Peyer's patch (tissue), 4 donors: ENCODE measurements at regions not wholly inside any gene's neighbourhood (a gene's known extent, or its start where the extent isn't known, plus 50 kb on each side); places are given as distances from the start of the nearest gene placed in this dataset.
"Not testable (repeated sequence)": the region's sequence is repeated elsewhere in the genome, so short reads cannot be mapped to it uniquely, and the experiment has no call there.

Experiments used
- DNase-seq, 3 donors: peaks; one replicate each; pipeline ENCODE4 v3.0.0-alpha.2; 2017 to 2019
- H3K27ac ChIP-seq, 4 donors: fragments of 200-600 bp; sonication (generic); one replicate each; pipeline ENCODE4 v1.5.1; 2016 to 2019
- H3K27me3 ChIP-seq, 2 donors: fragments of 200-600 bp; sonication (generic); one replicate each; pipeline ENCODE4 v1.5.1; 2019
- H3K36me3 ChIP-seq, 3 donors: fragments of 200-600 bp; sonication (generic); one replicate each; pipeline ENCODE4 v1.5.1; 2016 to 2019
- H3K4me1 ChIP-seq, 4 donors: fragments of 200-600 bp; sonication (generic); one replicate each; pipeline ENCODE4 v1.5.1; 2016 to 2019
- H3K4me3 ChIP-seq, 4 donors: fragments of 200-600 bp; sonication (generic); 1 replicate in 3 of 4; 2 replicates in 1 of 4; pipeline ENCODE4 v1.5.1; 2016 to 2019; ENCODE audit warnings: mild to moderate bottlenecking in 1 of 4
- H3K9me3 ChIP-seq, 4 donors: fragments of 200-600 bp; sonication (generic); one replicate each; pipeline ENCODE4 v1.5.1; 2016 to 2019; ENCODE audit warnings: mild to moderate bottlenecking in 1 of 4
- POLR2A ChIP-seq, 2 donors: fragments of 450-650 bp; IDR thresholded peaks; one replicate each; pipeline ENCODE4 v1.5.1; 2017; ENCODE audit warnings: antibody characterized with exemption in 2 of 2, mild to moderate bottlenecking in 2 of 2, moderate library complexity in 2 of 2
- TF ChIP-seq, protein P1 (sequence below), 6 experiments: fragments of 450-650 bp in 4 of 6; fragments of 200-600 bp in 2 of 6; sonication (generic) in 1 of 6; IDR thresholded peaks; one replicate each; pipeline ENCODE4 v1.5.1; 2017 to 2019; ENCODE audit warnings: antibody characterized with exemption in 6 of 6, mild to moderate bottlenecking in 3 of 6, moderate library complexity in 1 of 6

DNA sequence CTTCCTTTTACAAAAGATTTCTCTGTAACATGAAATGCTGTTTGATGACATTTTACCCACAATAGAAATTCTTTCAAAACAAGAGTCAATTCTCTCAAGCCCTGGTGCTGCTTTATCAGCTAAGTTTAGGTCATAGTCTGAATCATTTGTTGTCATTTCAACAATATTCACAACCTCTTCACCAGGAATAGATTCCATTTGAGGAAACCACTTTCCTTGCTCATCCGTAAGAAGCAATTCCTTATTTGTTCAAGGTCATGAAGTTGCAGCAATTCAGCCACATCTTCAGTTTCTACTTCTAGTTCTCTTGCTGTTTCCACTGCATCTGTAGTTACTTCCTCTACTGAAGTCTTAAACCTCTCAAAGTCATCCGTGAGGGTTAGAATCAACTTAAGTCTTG is 315.3 kb downstream of the TYW1 start:
- Histone ChIP-seq H3K27ac (no peak overlapping the region), H3K36me3 (peaks cover 0 to 96% (median 0%) of the 10 kb centered on the region in 3 donors), H3K9me3 (no peaks in the 10 kb centered on the region), H3K4me3 (no peak overlapping the region), H3K27me3 (no peaks in the 10 kb centered on the region), H3K4me1 (no peaks in the 10 kb centered on the region)
- no peak for DNase-seq
- TF ChIP-seq, protein P1, sequence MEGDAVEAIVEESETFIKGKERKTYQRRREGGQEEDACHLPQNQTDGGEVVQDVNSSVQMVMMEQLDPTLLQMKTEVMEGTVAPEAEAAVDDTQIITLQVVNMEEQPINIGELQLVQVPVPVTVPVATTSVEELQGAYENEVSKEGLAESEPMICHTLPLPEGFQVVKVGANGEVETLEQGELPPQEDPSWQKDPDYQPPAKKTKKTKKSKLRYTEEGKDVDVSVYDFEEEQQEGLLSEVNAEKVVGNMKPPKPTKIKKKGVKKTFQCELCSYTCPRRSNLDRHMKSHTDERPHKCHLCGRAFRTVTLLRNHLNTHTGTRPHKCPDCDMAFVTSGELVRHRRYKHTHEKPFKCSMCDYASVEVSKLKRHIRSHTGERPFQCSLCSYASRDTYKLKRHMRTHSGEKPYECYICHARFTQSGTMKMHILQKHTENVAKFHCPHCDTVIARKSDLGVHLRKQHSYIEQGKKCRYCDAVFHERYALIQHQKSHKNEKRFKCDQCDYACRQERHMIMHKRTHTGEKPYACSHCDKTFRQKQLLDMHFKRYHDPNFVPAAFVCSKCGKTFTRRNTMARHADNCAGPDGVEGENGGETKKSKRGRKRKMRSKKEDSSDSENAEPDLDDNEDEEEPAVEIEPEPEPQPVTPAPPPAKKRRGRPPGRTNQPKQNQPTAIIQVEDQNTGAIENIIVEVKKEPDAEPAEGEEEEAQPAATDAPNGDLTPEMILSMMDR (IDR thresholded peaks at IDR 0.05) = no peak
- TF ChIP-seq POLR2A (IDR thresholded peaks at IDR 0.05) = no peak

DNA sequence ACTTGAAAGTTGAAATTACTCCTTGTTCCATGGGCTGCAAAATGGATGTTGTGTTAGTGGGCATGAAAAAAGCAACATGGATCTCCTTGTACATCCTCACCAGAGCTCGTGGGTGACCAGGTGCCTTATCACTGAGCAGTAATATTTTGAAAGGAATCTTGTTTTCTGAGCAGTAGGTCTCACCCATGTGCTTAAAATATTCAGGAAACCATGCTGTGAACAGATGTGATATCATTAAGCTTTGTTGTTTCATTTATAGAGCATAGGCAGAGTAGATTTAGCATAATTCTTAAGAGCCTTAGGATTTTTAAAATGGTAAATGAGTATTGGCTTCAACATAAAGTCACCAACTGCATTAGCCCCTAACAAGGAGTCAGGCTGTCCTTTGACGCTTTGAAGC is 316.6 kb downstream of the TYW1 start:
- Histone ChIP-seq H3K9me3 (no peaks in the 10 kb centered on the region), H3K27me3 (no peaks in the 10 kb centered on the region), H3K36me3 (peaks cover 0 to 93% (median 0%) of the 10 kb centered on the region in 3 donors)

DNA sequence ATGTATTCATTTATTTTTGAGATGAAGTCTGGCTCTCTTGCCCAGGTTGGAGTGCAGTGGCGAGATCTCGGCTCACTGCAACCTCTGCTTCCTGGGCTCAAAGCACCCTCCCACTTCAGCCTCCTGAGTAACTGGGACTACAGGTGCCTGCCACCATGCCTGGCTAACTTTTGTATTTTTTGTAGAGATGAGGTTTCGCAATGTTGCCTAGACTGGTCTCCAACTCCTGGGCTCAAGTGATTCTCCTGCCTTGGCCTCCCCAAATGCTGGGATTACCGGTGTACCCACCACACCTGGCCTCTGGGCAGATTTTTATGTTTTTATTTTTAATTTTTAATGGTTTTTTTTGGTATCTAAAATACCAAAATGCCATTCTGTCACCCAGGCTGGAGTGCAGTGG is 320.3 kb downstream of the TYW1 start:
- H3K36me3 ChIP-seq = peaks cover 0 to 80% (median 0%) of the 10 kb centered on the region in 3 donors
- not testable (repeated sequence) for H3K27me3 ChIP-seq, H3K27ac ChIP-seq, H3K4me3 ChIP-seq, H3K4me1 ChIP-seq, H3K9me3 ChIP-seq, DNase-seq

More for the DNA sequence above, 316.6 kb downstream of the TYW1 start:
- Histone ChIP-seq H3K27ac (no peak overlapping the region), H3K4me3 (no peak overlapping the region), H3K4me1 (no peaks in the 10 kb centered on the region)
- TF ChIP-seq POLR2A (IDR thresholded peaks at IDR 0.05) = no peak
- TF ChIP-seq, protein P1 (IDR thresholded peaks at IDR 0.05) = no peak
- no peak for DNase-seq

DNA sequence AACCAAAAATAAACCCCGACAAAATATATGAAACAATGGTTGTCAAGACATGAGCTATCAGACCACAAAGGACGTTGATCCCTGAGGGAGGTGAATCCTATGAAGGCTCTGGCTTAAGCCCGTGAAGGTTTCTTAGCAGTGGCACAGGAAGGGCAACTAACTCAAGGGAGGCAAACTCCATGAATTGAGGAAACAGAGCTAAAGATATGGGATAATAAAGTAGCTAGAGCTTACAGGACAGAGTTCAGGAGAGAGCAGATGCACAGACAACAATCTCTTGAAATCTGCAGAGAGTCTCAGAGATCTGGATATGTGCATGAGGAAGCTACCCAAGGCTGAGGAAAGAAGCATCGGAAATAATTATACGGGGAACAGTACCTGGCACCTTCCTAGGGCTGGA is 331.6 kb downstream of the TYW1 start:
- not testable (repeated sequence) for DNase-seq

DNA sequence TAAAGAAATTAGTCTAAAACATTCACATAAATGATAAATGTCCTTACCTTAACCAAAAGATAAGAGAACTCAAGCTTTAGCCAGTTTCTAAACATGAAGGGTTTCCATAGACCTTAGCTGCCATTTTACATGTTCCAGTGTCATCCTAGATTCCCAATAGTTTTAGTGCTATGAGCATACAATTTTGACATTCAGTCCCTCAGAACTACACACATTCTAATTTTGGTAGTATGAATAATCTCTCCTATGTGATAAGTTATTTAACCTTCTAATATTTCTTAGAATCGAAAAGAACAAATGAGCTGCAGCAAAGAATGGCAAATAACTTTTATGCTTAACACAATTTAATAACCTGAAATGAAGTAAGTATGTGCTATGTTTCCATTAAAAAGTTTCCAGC is 338.5 kb downstream of the TYW1 start:
- not testable (repeated sequence) for H3K4me1 ChIP-seq, H3K4me3 ChIP-seq, H3K9me3 ChIP-seq, H3K27me3 ChIP-seq, H3K36me3 ChIP-seq, H3K27ac ChIP-seq, DNase-seq

More for the DNA sequence above, 331.6 kb downstream of the TYW1 start:
- not testable (repeated sequence) for H3K4me1 ChIP-seq, H3K27me3 ChIP-seq, H3K27ac ChIP-seq, H3K9me3 ChIP-seq, H3K4me3 ChIP-seq, H3K36me3 ChIP-seq

DNA sequence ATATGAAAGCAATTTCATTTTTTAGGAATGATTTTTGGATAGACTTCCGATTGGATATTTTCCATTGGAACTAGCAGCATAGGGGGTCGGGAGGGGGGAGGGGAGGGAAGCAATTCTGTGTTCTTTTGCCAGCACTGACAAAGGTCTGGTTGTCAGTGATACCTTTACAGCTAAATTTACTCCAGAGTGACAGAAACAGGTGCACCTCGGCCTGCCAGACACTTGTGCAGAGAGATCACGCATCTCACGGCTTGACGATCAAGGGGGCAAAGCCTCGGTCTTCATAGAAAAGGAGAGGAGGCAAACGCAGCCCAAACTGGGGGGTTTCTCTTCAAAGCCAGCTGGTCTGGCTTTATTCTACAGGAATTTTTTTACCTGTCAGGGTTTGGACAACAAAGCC is 339.0 kb downstream of the TYW1 start:
- not testable (repeated sequence) for H3K4me3 ChIP-seq, H3K36me3 ChIP-seq, H3K27ac ChIP-seq, H3K9me3 ChIP-seq, H3K27me3 ChIP-seq, DNase-seq, H3K4me1 ChIP-seq

DNA sequence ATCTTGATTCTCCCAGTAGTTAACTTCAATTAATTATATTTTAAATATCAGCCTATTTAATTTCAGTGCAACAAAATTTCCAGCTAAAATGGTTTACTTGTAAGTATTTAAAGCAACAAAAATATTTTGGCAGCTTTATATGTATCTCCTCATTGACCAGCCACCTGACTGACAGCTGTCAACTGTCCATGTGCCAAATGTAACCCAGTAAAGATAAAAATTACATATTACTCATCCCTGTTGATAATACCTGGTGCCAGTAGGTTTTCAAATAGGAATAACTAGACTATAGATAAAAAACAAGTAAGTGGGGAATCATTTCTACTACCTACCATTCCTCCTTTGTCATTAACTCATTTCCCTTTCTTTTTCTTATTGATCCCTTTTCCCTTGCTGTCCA is 341.9 kb downstream of the TYW1 start:
- not testable (repeated sequence) for H3K9me3 ChIP-seq, DNase-seq

DNA sequence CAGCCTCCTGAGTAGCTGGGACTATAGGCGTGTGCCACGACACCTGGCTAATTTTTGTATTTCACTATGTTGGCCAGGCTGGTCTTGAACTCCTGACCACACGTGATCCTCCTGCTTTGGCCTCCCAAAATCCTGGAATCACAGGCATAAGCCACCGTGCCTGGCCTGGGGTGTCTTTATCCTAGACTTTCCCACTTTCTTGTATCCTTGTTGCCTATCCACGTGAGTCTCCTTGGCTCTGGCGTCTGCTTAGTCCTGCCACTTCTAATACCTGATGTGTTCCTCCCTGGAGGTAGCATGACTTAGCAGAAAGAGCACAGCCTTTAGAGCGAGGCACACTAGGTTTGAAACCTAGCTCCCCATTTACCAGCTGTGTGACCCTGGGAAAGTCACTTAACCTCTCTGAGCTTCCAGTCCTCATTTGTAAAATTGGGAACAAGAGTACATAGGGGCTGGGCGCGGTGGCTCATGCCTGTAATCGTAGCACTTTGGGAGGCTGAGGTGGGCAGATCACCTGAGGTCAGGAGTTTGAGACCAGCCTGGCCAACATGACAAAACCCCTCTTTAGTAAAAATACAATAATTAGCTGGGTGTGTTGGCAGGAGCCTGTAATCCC is 344.6 kb downstream of the TYW1 start:
- H3K36me3 ChIP-seq = peaks cover 0 to 11% (median 0%) of the 10 kb centered on the region in 3 donors
- no peak overlapping the region for H3K4me3 ChIP-seq
- TF ChIP-seq POLR2A (IDR thresholded peaks at IDR 0.05) = no peak
- TF ChIP-seq, protein P1 (IDR thresholded peaks at IDR 0.05) = no peak
- no peak for DNase-seq
- no peak overlapping the region for H3K27ac ChIP-seq
- H3K27me3 ChIP-seq = no peaks in the 10 kb centered on the region
- no peaks in the 10 kb centered on the region for H3K9me3 ChIP-seq
- H3K4me1 ChIP-seq = no peaks in the 10 kb centered on the region

More for the DNA sequence above, 341.9 kb downstream of the TYW1 start:
- H3K36me3 ChIP-seq = peaks cover 0 to 11% (median 0%) of the 10 kb centered on the region in 3 donors
- H3K4me3 ChIP-seq, H3K4me1 ChIP-seq, H3K27ac ChIP-seq, H3K27me3 ChIP-seq: not testable (repeated sequence)
